Uterus (tissue), 3 donors: ENCODE measurements at regions not wholly inside any gene's neighbourhood (a gene's known extent, or its start where the extent isn't known, plus 50 kb on each side); places are given as distances from the start of the nearest gene placed in this dataset.

ENCODE experiments used
- DNase-seq, 2 donors: peaks; one replicate each; pipeline ENCODE4 v3.0.0-alpha.2; 2019 to 2020
- H3K27ac ChIP-seq, 2 donors: fragments of 200-600 bp; sonication (generic); 1 replicate in 1 of 2; 2 replicates in 1 of 2; pipeline ENCODE4 v1.5.1; 2016 to 2018
- H3K27me3 ChIP-seq, 2 donors: fragments of 200-600 bp; sonication (generic); one replicate each; pipeline ENCODE4 v1.5.1; 2018 to 2019; ENCODE audit warnings: control low read depth in 1 of 2
- H3K36me3 ChIP-seq, 2 donors: fragments of 200-600 bp; sonication (generic); one replicate each; pipeline ENCODE4 v1.5.1; 2019; ENCODE audit warnings: control low read depth in 1 of 2
- H3K4me1 ChIP-seq, 2 donors: fragments of 200-600 bp; sonication (generic); one replicate each; pipeline ENCODE4 v1.5.1; 2018 to 2019; ENCODE audit warnings: control low read depth in 1 of 2
- H3K4me3 ChIP-seq, 2 donors: fragments of 200-600 bp; sonication (generic); 1 replicate in 1 of 2; 2 replicates in 1 of 2; pipeline ENCODE4 v1.5.1; 2018 to 2019; ENCODE audit warnings: mild to moderate bottlenecking in 1 of 2
- H3K9me3 ChIP-seq, 2 donors: fragments of 200-600 bp; sonication (generic); one replicate each; pipeline ENCODE4 v1.5.1; 2019; ENCODE audit warnings: control low read depth in 1 of 2
- POLR2A ChIP-seq, 2 donors: fragments of 450-650 bp; IDR thresholded peaks; one replicate each; pipeline ENCODE4 v1.6.1; 2016; ENCODE audit warnings: antibody characterized with exemption in 2 of 2, mild to moderate bottlenecking in 1 of 2, moderate library complexity in 1 of 2
- intact Hi-C: fragments of 100-400 bp; cut with DNase I; formaldehyde crosslinking; loops from one replicate; pipeline ENCODE4 v1.15.1; 2023; ENCODE audit warnings: low total_unique reads
- TF ChIP-seq, protein P1 (sequence below), 4 experiments: fragments of 200-600 bp in 2 of 4; fragments of 450-650 bp in 2 of 4; sonication (generic) in 2 of 4; IDR thresholded peaks; one replicate each; pipeline ENCODE4 v1.5.1; 2016 to 2019; ENCODE audit warnings: antibody characterized with exemption in 4 of 4, mild to moderate bottlenecking in 2 of 4, moderate library complexity in 1 of 4
- donor health status: DM: yes; HTN: yes; CAD: no.

DNA sequence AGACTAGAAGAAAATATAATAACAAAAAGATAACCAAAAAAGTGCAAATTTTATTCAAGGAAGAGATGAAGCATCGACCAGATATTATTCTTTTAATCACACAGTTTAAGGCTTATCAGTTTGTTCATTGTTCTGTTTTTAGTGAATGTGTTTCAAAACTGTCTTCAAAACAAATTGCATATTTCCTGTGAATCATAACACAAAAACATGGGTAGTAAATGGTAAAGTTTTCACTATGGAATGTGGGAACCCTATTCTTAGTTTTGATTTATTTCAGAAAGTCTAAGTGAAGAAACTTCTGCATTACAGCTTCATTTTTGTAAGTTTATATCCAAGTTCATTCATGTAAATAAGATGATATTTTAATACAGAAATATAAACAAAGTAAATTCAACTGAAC lies 207.6 kb upstream of the LUZP2 start:
- H3K4me3 ChIP-seq: no peak overlapping the region
- H3K4me1 ChIP-seq: no peaks in the 10 kb centered on the region
- intact Hi-C loops: no loop called here
- no peaks in the 10 kb centered on the region for H3K27me3 ChIP-seq
- no peaks in the 10 kb centered on the region for H3K9me3 ChIP-seq
- no peak overlapping the region for H3K27ac ChIP-seq
- TF ChIP-seq, protein P1, sequence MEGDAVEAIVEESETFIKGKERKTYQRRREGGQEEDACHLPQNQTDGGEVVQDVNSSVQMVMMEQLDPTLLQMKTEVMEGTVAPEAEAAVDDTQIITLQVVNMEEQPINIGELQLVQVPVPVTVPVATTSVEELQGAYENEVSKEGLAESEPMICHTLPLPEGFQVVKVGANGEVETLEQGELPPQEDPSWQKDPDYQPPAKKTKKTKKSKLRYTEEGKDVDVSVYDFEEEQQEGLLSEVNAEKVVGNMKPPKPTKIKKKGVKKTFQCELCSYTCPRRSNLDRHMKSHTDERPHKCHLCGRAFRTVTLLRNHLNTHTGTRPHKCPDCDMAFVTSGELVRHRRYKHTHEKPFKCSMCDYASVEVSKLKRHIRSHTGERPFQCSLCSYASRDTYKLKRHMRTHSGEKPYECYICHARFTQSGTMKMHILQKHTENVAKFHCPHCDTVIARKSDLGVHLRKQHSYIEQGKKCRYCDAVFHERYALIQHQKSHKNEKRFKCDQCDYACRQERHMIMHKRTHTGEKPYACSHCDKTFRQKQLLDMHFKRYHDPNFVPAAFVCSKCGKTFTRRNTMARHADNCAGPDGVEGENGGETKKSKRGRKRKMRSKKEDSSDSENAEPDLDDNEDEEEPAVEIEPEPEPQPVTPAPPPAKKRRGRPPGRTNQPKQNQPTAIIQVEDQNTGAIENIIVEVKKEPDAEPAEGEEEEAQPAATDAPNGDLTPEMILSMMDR (IDR thresholded peaks at IDR 0.05): no peak
- no peak for TF ChIP-seq POLR2A (IDR thresholded peaks at IDR 0.05)
- no peaks in the 10 kb centered on the region for H3K36me3 ChIP-seq
- DNase-seq: no peak

DNA sequence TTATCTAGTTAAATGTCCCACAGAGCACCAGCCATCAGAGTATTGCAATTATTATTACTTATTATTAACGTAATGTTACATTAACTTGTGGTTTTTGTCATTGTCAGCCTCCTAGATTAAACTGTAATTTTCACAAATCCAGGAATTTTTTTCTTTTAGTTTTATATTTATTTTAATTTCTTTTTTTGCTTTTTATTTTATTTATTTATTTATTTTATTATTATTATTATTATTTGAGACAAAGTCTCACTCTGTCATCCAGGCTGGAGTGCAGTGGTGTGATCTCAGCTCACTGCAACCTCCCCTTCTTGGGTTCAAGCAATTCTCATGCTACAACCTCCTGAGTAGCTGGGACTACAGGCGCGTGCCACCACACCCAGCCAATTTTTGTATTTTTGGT lies 202.9 kb upstream of the LUZP2 start:
- intact Hi-C loops: no loop called here
- no peak for DNase-seq
- Histone ChIP-seq H3K27ac (no peak overlapping the region), H3K27me3 (no peaks in the 10 kb centered on the region), H3K36me3 (no peaks in the 10 kb centered on the region), H3K4me3 (no peak overlapping the region), H3K4me1 (no peaks in the 10 kb centered on the region), H3K9me3 (no peaks in the 10 kb centered on the region)
- no peak for TF ChIP-seq POLR2A (IDR thresholded peaks at IDR 0.05)

DNA sequence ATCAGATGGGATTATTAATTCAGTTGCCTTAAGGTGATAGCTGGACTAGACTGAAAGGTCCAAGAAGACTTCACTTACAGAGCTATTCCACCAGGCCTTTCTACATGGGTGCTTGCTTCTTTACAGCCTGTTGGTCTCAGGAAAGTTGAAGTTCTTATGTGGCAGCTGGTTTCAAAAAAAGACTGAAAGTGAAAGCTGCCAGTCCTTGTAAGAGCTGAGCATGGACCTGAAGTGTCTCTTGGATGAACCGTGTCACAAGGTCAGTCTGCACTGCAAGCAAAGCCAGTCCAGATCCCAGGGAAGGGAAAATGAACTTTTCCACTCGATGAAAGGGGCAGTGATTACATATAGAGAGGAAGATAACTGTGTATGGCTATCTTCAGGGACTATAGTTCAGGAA lies 201.5 kb upstream of the LUZP2 start:
- Histone ChIP-seq H3K4me1 (no peaks in the 10 kb centered on the region), H3K4me3 (no peak overlapping the region), H3K9me3 (no peaks in the 10 kb centered on the region), H3K27ac (no peak overlapping the region), H3K36me3 (no peaks in the 10 kb centered on the region), H3K27me3 (no peaks in the 10 kb centered on the region)
- no peak for DNase-seq
- intact Hi-C loops: no loop called here
- TF ChIP-seq, protein P1 (IDR thresholded peaks at IDR 0.05): no peak
- TF ChIP-seq POLR2A (IDR thresholded peaks at IDR 0.05): no peak

DNA sequence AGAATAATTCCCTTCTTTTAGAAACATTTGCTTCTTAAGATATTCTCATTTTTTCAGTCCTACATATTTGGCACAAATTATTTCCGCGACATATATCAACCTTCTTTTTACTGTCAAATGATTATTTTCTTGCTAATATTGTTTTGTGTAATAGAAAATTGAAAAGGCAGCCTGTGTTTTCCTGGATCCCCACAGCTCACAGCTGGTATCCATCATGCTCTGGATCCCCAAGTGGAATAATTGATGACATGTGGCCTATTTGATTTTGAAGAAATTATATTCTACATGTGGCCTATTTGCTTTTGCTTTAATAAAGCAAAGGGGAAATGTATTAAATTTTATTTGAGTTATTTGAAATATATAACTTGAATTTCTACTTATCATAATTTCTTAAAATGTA lies 199.4 kb upstream of the LUZP2 start:
- no peaks in the 10 kb centered on the region for H3K27me3 ChIP-seq
- no peaks in the 10 kb centered on the region for H3K9me3 ChIP-seq

DNA sequence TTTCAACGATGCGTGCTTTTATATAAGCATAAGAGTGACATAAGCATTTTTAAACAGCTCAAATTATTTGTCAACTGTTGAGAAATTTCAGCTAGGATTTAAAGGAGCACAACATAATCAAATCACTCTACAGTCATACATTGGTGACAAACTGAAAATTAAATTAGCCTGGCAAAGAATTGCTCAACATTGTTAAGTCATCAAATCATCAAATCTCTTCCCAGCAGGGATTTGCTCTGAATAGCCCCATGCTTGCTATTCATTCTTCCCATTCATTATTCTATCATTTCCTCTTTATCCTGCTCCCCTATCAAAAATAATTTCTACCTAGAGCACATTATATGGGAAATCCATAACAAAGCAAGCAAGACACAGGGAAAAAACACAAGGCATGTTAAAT lies 198.7 kb upstream of the LUZP2 start:
- Histone ChIP-seq H3K36me3 (no peaks in the 10 kb centered on the region), H3K4me1 (no peaks in the 10 kb centered on the region), H3K27ac (no peak overlapping the region), H3K9me3 (no peaks in the 10 kb centered on the region), H3K27me3 (no peaks in the 10 kb centered on the region), H3K4me3 (no peak overlapping the region)
- intact Hi-C loops: no loop called here
- DNase-seq: no peak
- TF ChIP-seq, protein P1 (IDR thresholded peaks at IDR 0.05): no peak
- no peak for TF ChIP-seq POLR2A (IDR thresholded peaks at IDR 0.05)

More for the DNA sequence above, 199.4 kb upstream of the LUZP2 start:
- intact Hi-C loops: no loop called here
- Histone ChIP-seq H3K27ac (no peak overlapping the region), H3K4me1 (no peaks in the 10 kb centered on the region), H3K36me3 (no peaks in the 10 kb centered on the region), H3K4me3 (no peak overlapping the region)
- TF ChIP-seq POLR2A (IDR thresholded peaks at IDR 0.05): no peak
- TF ChIP-seq, protein P1 (IDR thresholded peaks at IDR 0.05): no peak
- DNase-seq: no peak

DNA sequence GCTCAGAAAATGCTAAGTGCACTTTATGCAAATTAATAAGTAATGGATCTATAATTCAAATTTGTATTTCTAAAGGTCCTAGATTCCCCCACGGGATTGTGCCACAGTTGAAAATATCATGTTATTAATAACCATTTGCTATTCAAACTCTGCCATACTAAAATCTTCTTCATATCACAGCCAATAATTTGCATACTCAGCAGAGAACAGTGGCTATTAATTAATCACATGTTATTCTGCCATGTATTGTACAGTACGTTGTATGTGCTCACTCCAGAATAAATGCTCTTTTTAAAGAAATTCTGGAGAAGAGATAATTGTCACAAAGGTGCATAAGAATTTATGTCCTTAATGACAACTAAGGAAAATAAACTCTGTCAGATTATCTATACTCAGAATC lies 184.9 kb upstream of the LUZP2 start:
- Histone ChIP-seq H3K9me3 (no peaks in the 10 kb centered on the region), H3K27ac (no peak overlapping the region)
- intact Hi-C loops: no loop called here

More for the DNA sequence above, 184.9 kb upstream of the LUZP2 start:
- Histone ChIP-seq H3K4me1 (no peaks in the 10 kb centered on the region), H3K27me3 (no peaks in the 10 kb centered on the region), H3K36me3 (no peaks in the 10 kb centered on the region), H3K4me3 (no peak overlapping the region)
- DNase-seq: no peak
- TF ChIP-seq POLR2A (IDR thresholded peaks at IDR 0.05): no peak
- TF ChIP-seq, protein P1 (IDR thresholded peaks at IDR 0.05): no peak
